ENCODE measurements at regions not wholly inside any gene's neighbourhood (a gene's known extent, or its start where the extent isn't known, plus 50 kb on each side); places are given as distances from the start of the nearest gene placed in this dataset.
A peak's percentile ranks its signal among the peaks of the same experiment; 100 is the strongest.
"Not testable (repeated sequence)": the region's sequence is repeated elsewhere in the genome, so short reads cannot be mapped to it uniquely, and the experiment has no call there.

DNA sequence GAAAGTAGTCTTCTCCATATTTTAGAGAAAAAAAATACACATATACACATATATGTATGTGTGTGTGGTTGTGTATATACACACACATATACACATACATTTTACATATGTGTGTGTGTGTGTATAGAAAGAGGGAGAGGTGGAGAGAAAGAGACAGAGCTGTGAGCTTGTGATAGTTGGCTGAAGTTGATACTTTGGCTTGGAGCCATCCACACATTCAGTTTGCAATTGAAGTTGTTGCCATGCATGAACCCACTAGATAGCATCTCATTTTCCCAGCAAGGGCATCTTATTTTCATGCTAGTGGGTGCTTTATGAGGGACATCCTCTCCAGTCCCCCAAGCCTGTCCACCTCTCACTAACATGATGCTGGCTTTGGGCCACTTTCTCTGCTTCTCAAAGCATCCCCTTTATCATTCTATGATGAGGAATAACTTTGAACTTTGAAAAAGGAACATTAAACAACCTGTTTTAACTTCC, 228.6 kb downstream of the ZNF621 start:
- no peak for DNase-seq (ENCODE audit: low read depth)

- DNase-seq (ENCODE audit: low read depth), result no peak
These were observed 229.2 kb downstream of the ZNF621 start for GRCh38 chr3:40753951-40754350.

DNA sequence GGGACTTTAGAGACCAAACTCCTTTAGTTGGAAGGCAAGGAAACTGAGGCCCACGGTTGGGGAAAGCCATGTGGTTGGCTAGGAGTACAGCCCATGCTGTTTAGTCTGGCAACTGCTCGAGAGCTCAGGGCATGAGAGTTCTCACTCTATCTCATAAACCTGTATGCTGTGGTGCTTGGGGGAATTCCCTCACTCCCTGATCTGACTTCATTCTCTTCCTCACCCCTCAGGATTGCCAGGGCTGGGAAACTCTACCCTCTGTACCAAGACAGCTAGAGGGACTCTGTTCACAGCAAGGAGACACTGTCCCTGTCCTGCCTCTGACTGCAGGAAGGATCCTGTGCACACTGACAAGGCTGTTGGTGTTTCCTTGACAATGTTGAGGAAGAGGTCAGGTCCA, 230.2 kb downstream of the ZNF621 start:
- no peak for DNase-seq (ENCODE audit: low read depth)

- DNase-seq (ENCODE audit: low read depth), result no peak
These were observed 231.7 kb downstream of the ZNF621 start for GRCh38 chr3:40756500-40756899.

GRCh38 chr3:40762771-40763170, 238.0 kb downstream of the ZNF621 start:
- DNase-seq (ENCODE audit: low read depth), result not testable (repeated sequence)

DNA sequence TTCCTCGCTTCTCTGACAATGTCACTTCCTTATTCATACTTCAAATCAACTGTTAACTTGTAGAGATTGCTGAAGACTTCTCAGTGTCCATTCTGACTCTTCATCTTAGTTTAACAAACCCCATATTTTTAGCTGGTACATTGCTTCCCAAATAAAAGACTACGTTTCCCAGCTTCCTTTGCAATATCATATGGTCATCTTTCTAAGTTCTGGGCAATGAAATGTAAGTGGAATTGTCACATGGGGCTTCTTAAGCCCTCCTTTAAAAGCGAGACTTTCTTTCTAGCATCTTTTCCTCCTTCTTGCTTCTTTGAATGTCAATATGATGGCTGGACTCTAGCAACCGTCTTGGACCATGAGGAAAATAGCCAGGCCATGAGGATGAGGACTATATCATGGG, 239.0 kb downstream of the ZNF621 start:
- DNase-seq (ENCODE audit: low read depth), result no peak

- DNase-seq (ENCODE audit: low read depth), result no peak
These were observed 240.0 kb downstream of the ZNF621 start for GRCh38 chr3:40764747-40765146.

GRCh38 chr3:40765884-40766283, 241.1 kb downstream of the ZNF621 start:
- no peak for DNase-seq (ENCODE audit: low read depth)

- no peak for DNase-seq (ENCODE audit: low read depth)
These were observed 241.6 kb downstream of the ZNF621 start for GRCh38 chr3:40766396-40766795.

DNA sequence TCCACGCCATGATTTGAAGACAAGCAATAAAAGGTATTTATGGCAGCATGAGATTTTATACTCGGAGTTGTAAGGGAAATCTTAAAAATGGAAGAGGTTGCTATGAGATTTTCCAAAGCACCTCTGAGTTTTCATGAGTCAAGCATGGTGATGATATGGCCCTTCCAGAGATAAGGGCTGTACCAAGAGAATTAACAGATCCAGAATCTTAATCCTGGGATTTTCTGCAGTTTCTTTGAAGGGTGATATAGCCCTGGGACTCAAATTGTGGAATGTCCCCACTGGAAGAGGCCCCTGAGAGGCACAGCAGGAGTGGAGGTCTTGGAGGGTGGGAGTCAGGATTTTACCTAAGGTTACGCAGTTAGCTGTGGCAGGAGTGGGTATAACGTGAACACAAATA, 243.3 kb downstream of the ZNF621 start:
- DNase-seq (ENCODE audit: low read depth), result no peak

- no peak for DNase-seq (ENCODE audit: low read depth)
These were observed 243.8 kb downstream of the ZNF621 start for GRCh38 chr3:40768536-40768935.

- DNase-seq (ENCODE audit: low read depth), result no peak
These were observed 245.3 kb downstream of the ZNF621 start for GRCh38 chr3:40770061-40770460.

DNA sequence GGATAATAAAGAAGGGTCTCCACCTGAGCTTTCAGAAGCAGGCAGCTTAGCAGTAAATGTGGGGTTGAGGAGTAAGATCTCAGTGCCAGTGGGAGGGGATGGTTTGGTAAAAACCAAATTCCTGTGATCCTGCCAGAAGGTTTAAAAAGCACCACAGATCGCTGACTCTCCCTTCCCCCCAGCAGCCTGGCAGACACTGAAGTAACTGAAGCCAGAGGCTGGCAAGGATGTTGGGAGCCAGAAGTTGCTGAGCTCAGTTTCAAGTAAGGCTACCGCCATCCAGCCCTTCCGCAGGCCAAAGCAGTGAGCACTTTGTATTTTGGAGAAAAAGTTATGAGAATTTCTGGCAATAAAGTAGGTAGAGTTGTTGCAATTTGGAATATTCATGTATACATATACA, 246.4 kb downstream of the ZNF621 start:
- DNase-seq (ENCODE audit: low read depth), result no peak

- DNase-seq (ENCODE audit: low read depth), result no peak
These were observed 254.3 kb downstream of the ZNF621 start for GRCh38 chr3:40779039-40779438.

- DNase-seq (ENCODE audit: low read depth), result no peak
These were observed 255.6 kb downstream of the ZNF621 start for GRCh38 chr3:40780291-40780924.

GRCh38 chr3:40780925-40781406, 256.2 kb downstream of the ZNF621 start:
- DNase-seq (ENCODE audit: low read depth), result no peak

- DNase-seq (ENCODE audit: low read depth), result no peak
These were observed 257.5 kb downstream of the ZNF621 start for GRCh38 chr3:40782111-40782721.

DNA sequence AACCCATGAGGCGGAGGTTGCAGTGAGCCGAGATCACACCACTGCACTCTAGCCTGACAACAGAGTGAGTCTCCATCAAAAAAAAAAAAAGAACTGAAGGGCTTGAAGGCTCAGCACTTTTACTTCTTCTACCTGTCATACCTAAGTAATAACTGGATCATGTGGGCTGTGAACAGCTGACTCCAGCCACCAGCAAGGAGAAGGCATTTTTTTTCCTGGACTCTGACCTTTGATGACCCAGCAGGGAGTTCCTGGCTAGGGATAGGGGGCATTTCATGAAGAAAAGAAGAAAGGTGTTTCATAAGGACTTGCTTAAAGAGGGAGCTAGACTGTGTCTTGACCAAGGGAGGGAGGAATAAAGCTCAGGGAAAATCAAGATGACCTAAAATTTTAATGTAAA, 266.0 kb downstream of the ZNF621 start:
- DNase-seq (ENCODE audit: low read depth), result no peak

- no peak for DNase-seq (ENCODE audit: low read depth)
These were observed 269.0 kb downstream of the ZNF621 start for GRCh38 chr3:40793730-40794129.

- peak; percentile 23 for DNase-seq (ENCODE audit: low read depth)
These were observed 275.6 kb downstream of the ZNF621 start for GRCh38 chr3:40800343-40800742.

DNA sequence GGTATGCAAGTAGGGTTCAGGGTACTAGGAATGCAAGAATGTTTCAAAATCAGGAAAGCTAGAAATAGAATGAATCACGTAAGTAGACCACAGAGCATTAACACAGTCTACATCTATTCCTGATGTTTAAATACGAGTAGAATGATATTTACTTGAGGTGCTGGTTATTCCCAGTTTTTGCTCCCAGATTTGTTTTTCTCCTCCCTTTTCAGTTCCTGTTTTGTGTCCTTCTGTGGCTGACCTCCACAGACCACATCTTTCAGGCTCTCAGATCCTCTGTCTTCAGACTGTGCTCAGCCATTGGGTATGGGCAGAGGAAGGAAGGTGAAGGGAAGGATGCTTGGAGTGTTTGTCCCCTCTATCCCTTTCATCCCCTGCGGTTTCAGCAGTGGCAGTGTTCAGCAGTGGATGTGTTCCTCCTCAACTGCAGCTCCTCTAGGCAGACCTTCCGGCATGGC, 276.6 kb downstream of the ZNF621 start:
- no peak for DNase-seq (ENCODE audit: low read depth)

DNA sequence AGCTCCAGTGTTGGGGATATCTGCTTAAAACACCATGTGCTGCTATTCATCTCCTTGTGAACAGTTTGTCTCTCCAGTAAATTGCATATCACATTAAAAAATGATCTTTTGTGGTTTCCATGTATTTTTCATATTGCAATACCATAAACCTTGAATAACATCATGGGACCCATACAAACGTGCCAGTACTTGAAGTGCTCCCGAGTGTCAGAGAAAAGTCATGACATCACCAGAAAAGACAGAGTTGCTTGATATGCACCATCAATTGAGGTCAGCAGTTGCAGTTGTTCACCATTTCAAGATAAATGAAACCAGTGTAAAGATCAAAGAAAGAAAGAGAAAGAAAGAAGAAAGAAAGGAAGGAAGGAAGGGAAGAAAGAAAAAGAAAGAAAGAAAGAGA, 278.6 kb downstream of the ZNF621 start:
- DNase-seq (ENCODE audit: low read depth), result no peak

GRCh38 chr3:40805456-40805855, 280.7 kb downstream of the ZNF621 start:
- DNase-seq (ENCODE audit: low read depth), result no peak

DNA sequence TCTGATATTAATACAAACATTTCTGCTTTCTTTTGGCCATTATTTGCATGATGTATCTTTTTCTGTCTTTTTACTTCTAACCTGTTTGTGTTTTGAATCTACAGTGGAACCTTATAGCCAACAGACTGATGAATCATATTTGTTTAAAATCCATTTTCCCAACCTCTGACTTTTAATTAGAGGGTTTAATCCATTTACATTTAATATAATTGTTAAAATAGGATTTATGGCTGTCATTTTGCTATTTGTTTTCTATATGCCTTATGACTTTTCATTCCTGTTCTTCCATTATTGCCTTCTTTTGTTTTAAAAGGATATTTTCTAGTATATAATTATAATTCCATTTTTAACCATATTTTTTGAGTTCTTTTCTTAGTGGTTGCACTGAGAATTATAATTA, 286.1 kb downstream of the ZNF621 start:
- DNase-seq (ENCODE audit: low read depth), result no peak

All from HS-27A (cell line).